Dedifferentiated amniotic fluid mesenchymal stem cell (primary cell): ENCODE measurements at regions not wholly inside any gene's neighbourhood (a gene's known extent, or its start where the extent isn't known, plus 50 kb on each side); places are given as distances from the start of the nearest gene placed in this dataset.
"Not testable (repeated sequence)": the region's sequence is repeated elsewhere in the genome, so short reads cannot be mapped to it uniquely, and the experiment has no call there.

ENCODE experiments used
- DNase-seq: peaks from one replicate; pipeline ENCODE4 v3.0.0-alpha.2; 2016; ENCODE audit errors: extremely low spot score

DNA sequence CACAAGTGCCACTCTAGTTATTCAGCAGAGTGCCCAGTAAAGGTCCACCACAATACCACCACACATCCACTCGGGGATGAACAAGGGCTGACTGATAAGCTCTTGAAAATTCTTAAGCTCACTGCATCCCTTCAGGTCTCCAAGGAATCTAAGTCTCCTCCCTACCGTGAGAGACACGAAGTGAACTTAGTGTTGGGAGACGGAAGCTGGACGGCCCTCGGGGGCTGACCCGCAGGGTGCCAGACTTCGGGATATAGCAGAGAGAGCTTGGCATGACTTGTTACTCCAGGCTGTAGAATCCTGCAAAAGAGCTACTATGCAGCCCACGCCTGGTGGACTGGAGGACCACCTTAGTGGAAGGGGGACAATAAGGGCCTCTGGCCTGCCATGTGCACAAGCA, 75.1 kb downstream of the LYZL1 start:
- not testable (repeated sequence) for DNase-seq

DNA sequence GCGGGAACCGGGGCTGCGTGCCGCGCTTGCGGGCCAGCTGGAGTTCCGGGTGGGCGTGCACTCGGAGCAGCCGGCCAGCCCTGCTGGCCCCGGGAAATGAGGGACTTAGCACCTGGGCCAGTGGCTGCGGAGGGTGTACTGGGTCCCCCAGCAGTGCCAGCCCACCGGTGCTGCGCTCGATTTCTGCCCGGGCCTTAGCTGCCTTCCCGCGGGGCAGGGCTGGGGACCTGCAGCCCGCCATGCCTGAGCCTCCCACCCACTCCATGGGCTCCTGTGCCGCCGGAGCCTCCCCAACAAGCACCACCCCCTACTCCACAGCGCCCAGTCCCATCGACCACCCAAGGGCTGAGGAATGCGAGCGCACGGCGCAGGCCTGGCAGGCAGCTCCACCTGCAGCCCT, 77.3 kb downstream of the LYZL1 start:
- DNase-seq = not testable (repeated sequence)

DNA sequence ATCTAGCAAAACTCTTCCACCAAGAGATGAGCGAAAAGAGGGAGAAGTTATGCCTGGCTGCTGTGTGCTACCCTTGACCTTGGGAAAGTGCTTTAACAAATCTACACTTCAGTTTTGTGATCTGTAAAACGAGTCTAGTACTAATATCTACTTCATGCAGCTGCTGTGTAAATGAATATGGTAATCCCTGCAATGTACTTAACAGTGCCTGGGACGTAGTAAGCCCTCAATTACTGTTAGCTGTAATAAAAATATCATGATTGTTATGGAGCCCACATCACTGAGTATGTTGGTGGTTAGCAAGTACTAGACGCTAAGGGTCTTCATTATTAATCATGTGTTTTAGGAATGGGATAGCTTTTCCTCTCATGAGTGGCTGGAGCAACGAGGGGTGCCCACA, 80.5 kb downstream of the LYZL1 start:
- DNase-seq = no peak

DNA sequence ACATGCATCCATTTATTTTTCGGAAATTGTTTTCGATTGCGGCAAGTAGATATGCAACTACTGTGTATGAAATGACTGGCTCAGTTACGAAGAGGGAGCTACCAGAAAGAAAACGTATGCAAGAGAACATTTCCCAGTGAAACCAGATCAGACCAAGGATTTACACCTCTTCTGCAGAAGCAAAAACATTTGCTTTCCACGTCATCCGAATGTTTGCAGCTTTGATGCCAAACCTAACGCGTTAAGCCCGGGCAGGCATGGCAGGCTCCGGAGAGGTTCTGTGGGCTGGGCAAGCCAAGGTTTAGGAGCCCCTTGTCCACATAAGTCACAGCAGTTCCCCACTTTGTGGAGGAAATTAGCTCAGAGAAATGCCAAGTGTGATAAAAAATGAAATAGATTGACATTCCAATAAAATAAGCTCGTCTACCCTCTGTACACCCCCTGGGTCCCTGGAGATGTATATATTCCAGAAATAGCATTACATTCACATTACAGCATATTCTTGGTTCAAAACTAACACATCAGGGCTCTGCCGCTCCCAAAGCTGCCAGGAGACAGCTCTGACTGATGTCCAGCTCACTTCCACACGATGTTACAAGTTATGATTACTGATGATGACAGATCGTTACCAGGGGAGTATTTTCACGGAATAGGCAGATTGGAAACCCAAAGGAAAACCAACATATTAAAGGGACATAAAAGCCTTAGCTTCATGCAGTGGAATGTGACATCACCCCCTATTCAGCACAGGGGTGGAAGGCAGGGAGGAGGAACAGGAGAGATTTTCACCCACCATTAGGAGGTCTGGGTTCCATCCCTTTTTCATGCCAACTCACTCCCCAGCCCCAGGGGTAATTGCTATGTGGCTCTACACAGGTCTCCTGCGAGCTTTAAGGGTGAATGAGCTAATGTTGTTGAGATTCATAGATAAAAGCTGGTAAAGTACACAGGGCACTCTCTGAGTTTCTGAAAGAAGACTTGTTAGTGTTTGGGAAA, 81.5 kb downstream of the LYZL1 start:
- no peak for DNase-seq

DNA sequence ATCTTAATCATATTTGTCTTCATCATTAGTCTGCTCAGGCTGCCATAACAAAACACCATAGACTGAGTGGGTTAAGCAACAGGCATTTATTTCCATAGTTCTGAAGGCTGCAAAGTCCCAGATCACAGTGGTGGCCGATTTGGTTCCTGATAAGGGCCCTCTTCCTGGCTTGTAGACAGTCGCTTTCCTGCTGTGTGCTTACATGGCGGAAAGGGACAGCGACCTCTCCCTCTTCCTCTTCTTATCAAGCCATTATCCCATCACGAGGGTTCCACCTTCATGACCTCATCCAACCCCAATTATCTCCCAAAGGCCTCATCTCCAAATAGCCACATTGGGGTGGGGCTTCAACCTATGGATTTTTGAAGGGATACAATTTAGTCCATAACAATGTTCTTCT, 84.0 kb downstream of the LYZL1 start:
- no peak for DNase-seq

DNA sequence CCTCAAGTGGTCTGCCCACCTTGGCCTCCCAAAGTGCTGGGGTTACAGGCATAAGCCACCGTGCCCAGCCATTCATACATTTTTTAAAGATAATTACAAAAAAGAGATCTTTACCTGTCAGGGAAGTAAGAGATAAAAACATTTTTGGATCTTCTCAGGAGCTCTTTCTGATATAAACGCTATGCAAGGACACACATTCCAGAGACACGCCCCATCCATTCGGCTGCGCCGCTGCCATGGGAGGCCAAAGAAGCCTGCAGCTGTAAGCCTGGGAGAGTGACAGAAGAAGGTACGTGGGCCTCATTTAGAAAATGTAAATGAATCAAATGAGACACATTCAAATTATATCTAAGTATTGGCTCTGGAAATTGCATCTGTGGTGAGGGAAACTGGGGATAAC, 85.3 kb downstream of the LYZL1 start:
- DNase-seq = no peak

DNA sequence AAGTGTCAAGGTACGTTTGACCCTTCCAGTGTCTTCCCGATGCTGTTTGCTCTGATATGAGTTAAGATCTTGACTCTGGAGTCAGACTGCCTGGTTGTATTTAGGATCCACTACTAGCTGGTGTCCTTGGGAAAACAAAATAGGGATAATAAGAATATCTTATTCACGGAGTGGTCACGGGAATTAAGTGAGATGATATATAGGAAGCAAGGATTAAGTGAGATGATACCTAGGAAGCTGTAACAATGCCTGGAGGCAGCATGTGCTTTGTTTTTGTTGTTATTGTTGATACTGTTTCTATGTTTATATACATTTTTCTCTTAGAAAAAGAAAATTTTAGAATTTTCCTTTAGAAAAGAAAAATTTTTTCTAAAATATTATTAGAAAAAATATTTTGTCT, 87.0 kb downstream of the LYZL1 start:
- no peak for DNase-seq

DNA sequence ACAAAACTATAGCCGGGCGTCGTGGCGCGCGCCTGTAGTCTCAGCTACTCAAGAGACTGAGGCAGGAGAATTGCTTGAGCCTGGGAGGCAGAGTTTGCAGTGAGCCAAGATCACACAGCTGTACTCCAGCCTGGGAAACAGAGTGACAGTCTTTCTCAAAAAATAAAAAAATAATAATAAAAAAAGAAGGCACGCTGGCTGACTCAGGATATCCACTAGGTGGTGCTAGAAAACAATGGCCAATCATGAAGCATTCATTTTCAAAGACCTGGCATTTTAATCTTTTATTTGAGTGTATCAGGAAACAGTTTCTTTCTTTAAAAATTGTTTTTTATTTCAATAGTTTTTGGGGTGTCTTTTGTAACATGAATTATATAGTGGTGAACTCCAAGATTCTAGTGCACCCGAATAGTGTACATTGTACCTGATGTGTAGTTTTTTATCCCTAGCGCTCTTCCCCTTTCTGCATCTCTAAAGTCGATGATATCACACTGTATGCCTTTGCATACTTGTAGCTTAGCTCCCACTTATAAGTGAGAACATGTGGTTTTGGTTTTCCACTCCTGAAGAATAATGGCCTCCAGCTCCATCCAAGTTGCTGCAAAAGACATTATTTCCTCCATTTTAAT, 88.6 kb downstream of the LYZL1 start:
- DNase-seq = peak; percentile 59

DNA sequence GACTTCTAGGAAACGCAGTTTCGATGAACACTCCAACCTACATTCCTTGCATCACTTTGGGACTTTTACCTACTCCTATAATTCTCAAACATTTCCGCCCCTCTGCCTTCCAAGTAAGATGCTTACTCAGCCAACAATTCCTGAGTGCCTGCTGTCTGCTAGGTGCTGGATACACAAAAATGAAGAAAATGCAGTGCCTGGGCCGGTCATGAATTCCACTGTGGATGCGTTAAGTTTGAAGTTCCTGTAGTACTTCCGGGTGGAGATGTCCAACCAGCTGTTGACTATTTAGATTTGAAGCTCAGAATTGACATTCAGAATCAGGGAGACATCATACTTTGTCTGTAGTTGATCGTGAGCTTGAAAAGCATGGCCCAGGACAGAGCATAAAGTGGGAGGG, 89.2 kb downstream of the LYZL1 start:
- no peak for DNase-seq

DNA sequence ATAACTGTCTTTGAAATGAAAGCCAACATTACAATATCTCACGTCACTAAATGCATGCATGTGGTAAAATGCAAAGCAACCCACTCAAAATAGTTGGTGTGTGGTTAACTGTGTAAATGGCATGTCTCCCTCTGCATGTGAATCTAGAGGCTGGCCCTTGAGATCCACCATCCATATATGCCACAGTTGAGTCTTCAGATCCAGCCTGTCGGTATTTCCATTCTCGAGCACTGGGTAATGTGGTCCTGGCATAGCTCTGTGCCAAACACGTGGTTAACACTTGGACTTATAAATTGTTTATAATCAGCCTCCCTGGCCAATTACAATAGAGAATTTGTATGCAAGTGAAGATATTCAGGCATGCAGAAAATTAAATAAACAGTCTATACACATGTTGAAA, 90.3 kb downstream of the LYZL1 start:
- no peak for DNase-seq

DNA sequence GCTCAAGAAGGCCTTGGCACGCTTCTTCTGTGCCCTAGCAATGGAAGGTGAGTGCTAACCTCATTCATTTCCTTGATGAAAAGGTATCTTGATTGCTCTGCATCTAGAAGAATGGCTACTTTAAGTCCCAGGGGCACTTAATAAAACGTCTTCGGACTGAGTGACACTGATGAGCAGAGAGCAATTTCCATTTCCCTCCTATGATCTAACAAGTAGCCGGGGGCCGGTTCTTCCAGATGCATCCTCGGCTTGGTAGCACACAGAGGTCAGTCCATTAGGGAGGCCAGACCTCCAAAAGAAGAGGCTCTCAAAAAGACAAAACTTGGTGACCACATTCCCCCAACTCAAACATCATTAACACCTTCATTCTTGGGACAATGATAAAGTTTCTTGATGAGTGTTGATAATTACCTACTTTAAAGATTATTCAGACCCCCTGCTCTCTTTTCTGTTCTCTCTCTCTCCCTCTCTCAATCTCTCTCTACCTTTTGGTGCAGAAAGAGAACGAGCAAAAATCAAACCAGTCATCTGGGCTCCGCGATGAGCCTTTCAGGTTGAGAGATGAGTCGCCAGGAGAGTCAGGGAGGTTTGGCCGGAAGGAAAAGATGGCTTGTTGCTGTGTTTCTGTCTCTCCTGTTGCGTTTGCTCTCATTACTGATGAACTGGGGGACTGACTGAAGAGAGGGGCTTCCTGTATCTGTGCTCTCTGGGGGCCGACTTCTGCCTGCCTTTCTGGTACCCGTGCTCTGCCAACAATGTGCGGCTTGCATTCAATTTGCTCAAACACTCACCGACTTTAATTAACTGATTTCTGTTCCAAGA, 91.1 kb downstream of the LYZL1 start:
- DNase-seq = not testable (repeated sequence)

DNA sequence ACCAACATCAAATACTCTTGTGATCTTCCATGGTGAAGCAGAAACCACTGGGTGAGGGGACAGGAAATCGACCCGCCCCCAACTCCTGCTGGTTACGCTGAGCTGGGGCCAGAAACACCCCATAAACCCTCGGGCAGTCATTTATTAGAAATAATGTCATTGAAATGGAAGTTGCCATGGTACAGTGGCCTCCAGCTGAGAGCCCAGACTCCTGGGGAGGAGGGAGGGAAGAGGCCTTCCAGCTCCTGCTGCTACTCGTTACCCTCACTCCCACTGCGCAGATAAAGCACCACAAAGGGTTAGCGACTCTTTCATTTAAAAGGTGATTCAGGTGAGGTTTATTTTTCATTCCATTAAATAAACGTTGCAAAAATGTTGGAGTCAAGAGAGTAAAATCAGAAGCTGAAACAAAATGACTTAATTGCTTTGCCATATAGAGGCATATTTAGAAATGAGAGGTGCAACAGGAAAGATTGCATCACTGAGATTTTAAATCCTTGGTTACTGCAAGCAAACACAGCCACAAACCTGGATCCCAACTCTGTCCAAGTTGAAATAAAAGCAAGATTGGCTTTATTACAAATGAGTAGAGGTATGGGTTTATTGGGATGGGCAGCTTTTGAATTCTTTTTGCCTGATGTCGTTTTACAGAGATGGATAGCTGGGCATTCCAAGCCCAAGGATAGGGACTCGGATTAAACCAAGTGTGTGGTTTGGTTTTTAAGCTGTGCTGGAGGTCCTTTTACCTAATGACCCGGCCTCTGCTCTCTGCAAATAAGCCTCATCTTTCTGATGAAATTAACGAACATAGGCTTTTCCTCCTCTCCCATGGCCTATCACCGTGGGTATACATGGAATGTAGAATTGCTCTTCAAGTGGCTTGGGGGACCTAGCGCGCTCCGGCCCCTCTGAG, 92.0 kb downstream of the LYZL1 start:
- DNase-seq = not testable (repeated sequence)

DNA sequence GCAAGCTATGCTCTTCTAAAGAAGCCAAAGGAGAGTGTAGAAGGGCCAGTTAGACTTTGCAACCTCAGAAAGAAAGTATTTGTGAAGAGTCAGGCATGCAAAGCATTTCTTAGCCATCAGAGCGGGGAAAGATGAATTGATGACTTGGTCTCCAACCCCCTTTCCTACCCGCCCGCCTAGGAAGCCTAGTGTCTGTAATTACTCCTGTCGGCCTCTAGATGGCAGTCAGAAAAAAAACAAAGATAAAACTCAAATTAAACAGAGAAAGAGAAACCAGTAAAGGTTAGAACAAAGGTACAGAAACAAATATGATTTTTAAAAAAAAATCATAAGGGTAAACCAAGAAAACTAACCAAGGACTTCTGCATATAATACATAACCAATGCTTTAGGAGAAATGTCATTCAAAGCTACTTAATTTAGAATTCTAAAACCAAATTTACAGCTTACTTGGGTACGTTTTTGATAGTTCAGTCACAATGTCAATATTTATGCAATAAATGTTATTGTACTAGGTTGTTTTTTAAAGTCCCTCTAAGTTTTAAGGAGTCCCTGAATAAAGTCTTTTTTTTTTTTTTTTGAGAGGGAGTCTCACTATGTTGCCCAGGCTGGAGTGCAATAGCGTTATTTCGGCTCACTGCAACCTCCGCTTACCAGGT, 97.6 kb downstream of the LYZL1 start:
- DNase-seq = no peak

DNA sequence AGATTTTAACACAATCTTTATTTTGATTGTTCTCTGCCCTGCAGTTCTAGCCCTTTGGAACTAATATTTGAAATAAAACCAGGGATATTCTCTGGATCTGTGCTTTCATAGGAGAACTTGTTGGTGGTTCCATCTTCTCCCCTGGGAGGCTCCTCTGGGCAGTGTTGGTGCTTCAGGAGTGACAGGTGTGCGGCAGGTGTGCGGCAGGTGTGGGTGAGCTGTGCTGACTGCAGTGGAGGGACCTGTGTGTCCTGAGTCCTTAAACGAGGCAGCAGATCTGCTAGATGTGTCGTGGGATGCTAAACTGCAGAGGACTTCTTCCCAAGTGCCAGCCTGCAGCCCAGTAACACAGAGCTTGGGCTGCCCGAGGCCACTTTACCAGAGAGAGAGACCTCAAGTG, 98.4 kb downstream of the LYZL1 start:
- DNase-seq = no peak

DNA sequence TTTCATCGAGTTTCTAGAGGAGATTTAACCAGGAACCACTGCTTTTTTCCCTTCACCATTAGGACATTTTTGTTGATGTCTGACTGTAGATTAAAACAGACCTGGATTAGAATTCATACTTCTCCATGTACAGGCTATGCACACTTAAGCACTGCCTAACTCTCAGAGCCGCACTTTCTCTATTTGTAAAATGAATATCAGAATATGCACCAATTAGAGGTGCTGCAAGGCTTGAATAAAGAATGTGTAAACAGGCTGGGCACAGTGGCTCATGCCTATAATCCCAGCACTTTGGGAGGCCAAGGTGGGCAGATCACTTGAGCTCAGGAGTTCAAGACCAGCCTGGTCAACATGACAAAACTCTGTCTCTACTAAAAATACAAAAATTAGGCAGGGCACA, 99.2 kb downstream of the LYZL1 start:
- DNase-seq = not testable (repeated sequence)

DNA sequence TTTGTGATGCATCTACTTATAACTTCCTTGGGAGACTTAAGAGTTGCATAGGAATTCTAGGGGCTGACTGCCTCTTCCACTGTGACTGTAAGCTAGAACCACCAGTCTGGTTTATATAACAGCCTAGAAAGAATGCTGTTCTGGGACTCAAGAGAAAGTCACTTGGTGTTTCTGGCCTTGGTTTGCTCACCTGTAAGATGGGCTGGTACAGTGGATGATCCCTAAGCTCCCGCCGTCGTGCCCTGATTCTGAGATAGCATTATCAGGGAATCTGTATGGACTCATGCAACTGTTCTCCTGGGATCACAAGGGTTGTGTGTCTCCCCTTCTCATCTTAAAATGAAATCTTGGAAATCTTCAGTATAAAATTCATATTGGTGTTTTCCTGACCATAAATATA, 100.6 kb downstream of the LYZL1 start:
- DNase-seq = no peak

DNA sequence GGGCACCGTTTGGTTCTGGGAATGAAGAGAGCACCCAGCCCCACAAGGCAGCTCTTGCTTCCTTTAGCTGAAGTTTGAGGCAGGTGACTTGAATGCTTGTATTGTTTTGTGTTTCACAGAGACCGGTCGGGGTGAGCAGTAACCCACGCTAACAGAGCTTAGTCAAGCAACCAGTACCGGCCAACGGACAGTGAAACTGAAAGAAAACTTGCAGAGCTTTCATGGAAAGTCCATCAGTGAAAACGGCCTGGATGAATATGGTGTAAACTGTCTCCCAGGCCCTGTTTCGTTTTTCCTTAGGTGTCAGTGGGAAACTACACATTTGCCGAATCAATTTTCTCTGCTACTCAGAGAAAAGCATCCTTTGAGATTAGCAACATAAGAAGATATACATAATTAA, 101.1 kb downstream of the LYZL1 start:
- no peak for DNase-seq

DNA sequence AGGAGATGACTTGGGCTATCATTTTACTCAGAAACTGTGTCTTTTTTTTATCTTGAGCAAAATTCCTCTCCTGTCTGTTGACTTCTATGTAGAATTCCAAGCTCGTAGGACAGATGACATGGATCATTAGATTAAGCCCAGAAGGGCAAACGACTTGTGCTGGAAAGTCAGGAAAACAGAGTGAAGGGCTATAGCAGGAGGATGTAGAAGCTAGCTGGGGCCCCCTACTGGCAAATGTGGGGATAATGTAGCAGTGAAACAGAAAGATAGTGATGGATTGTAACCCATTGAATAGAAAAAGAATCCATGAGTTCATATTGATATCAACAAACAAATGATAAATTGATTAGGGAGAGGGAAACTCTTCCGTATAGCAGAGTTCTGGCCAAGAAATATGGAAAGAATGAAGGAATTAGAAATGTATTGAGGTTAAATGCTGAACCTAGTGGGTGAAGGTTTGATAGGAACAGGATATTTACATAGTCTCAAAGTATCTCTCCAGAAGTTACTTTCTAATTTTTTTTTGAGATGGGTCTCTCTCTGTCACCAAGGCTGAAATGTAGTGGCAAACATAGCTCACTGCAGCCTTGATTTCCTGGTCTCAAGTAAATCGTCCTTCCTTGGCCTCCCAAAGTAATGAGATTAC, 103.6 kb downstream of the LYZL1 start:
- DNase-seq = peak; percentile 52

DNA sequence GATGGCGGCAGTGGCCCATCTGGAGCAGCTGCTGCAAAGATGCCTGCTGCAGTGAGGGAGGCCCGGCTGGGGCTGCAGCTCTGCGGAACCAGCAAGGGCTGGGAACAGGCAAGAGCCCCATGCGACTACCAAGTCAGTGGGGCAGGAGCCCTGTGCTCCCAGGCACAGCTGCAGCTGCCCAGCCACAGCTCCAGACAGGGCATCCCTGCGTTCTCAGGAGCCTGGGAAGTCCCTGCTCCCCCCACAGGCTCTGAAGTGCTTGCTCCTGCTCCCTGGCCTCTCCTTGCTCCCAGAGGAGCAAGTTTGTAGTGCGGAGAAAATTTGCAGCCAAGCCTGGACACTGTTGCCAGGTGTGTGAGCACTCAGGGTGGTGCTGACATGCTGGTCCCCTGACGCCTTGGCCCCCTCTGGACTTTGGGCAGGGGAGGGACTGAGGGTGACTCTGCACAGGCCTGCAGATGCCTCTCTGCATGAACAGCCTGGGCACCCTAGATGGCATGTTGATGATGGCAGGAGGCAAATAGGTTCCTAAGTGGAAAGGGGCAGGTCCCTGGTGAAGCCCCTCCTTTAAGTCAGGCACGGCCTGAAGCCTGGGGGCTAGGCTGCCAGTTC, 105.6 kb downstream of the LYZL1 start:
- no peak for DNase-seq

DNA sequence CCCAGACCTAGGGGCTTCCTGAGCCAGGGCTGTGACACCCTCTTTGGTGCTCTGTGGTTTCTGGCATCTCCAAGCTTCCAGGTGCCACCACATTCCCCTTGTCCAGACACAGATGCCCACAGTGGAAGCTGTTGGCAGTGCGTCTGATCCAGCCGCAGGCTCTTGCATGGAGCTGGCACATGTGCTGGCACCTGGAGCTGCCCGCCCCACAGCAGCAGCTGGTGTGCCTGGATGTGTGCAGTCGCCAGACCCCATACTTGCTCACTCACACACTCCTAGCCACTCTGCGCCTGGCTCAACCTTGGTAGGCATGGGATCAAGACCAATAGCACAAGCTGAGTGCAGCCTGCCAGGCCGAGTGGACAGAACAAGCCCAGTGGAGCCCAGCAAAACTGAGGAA, 106.5 kb downstream of the LYZL1 start:
- DNase-seq = no peak
